B cell (primary cell): ENCODE measurements at regions not wholly inside any gene's neighbourhood (a gene's known extent, or its start where the extent isn't known, plus 50 kb on each side); places are given as distances from the start of the nearest gene placed in this dataset.

Experiments
- ATAC-seq: fragments of 200-7000 bp; cut with Tn5 transposase; one replicate; pipeline ENCODE4 v1.10.0; 2021; ENCODE audit warnings: low read depth, mild to moderate bottlenecking, moderate number of reproducible peaks, moderate library complexity
- CTCF ChIA-PET: fragments of 350-600 bp; sonication (Branson Sonifier 250); formaldehyde crosslinking; loops from one replicate; lab custom pipeline; 2021; ENCODE audit warnings: antibody characterized with exemption, inconsistent platforms; lab: Charles Lee
- POLR2A ChIA-PET: fragments of 350-600 bp; sonication (Branson Sonifier 250); formaldehyde crosslinking; loops from one replicate; lab custom pipeline; 2021; ENCODE audit warnings: antibody characterized with exemption; lab: Charles Lee
- DNase-seq: peaks from one replicate; pipeline ENCODE4 v3.0.0; 2013
- H2AFZ ChIP-seq: 2 replicates; pipeline ENCODE4 v1.6.1; 2012; ENCODE audit warnings: mild to moderate bottlenecking, low read depth, low read length; ENCODE audit not compliant: insufficient read depth, poor library complexity, severe bottlenecking
- H3K27ac ChIP-seq, 2 donors: 1 replicate in 1 of 2; 2 replicates in 1 of 2; pipeline ENCODE4 v1.5.1; 2012 to 2013; ENCODE audit warnings: low read length in 2 of 2, mild to moderate bottlenecking in 2 of 2, moderate library complexity in 1 of 2
- H3K27me3 ChIP-seq, 4 experiments: fragments of 200-600 bp in 1 of 4; sonication (generic) in 1 of 4; replicated peaks in 1 of 4; 1 replicate in 2 of 4; 2 replicates in 2 of 4; pipeline versions ENCODE4 v1.6.1 to v1.7.0; 2013 to 2016; ENCODE audit warnings: low read length in 3 of 4, mild to moderate bottlenecking in 2 of 4, mixed read lengths in 1 of 4, moderate library complexity in 1 of 4; ENCODE audit not compliant: insufficient read depth in 4 of 4, control insufficient read depth in 3 of 4; ENCODE audit errors: control extremely low read depth in 1 of 4
- H3K36me3 ChIP-seq, 2 experiments: replicated peaks in 1 of 2; 1 replicate in 1 of 2; 2 replicates in 1 of 2; pipeline versions ENCODE4 v1.6.1 to v1.7.1; 2013; ENCODE audit warnings: low read length in 1 of 2; ENCODE audit not compliant: insufficient read depth in 2 of 2, control insufficient read depth in 1 of 2; ENCODE audit errors: control extremely low read depth in 1 of 2, extremely low read depth in 1 of 2
- H3K4me1 ChIP-seq, 2 donors: fragments of 200-600 bp in 1 of 2; sonication (generic) in 1 of 2; 1 replicate in 1 of 2; 2 replicates in 1 of 2; pipeline versions ENCODE4 v1.5.1 to v1.6.1; 2013 to 2017; ENCODE audit warnings: low read length in 2 of 2; ENCODE audit not compliant: control insufficient read depth in 2 of 2, insufficient read depth in 2 of 2
- H3K4me2 ChIP-seq: replicated peaks from 2 replicates; pipeline ENCODE3; 2012; ENCODE audit warnings: mild to moderate bottlenecking, low read depth, low read length; ENCODE audit not compliant: poor library complexity, severe bottlenecking
- H3K4me3 ChIP-seq, 5 experiments: fragments of 200-600 bp in 1 of 5; sonication (generic) in 1 of 5; 1 replicate in 3 of 5; 2 replicates in 2 of 5; pipeline versions ENCODE4 v1.5.1 to v1.7.0; 2011 to 2016; ENCODE audit warnings: low read length in 4 of 5, mild to moderate bottlenecking in 4 of 5, low read depth in 2 of 5, control low read depth in 1 of 5, moderate library complexity in 1 of 5; ENCODE audit not compliant: insufficient read depth in 1 of 5; ENCODE audit errors: control extremely low read depth in 1 of 5, extremely low read depth in 1 of 5
- H3K79me2 ChIP-seq: fragments of 200-600 bp; sonication (generic); one replicate; pipeline ENCODE4 v1.6.0; 2016; ENCODE audit warnings: low read length; ENCODE audit not compliant: control insufficient read depth, insufficient read depth
- H3K9ac ChIP-seq: fragments of 200-600 bp; sonication (generic); 2 replicates; pipeline ENCODE4 v1.6.1; 2017; ENCODE audit warnings: mild to moderate bottlenecking, low read length, moderate library complexity
- H3K9me3 ChIP-seq, 3 donors: one replicate each; pipeline versions ENCODE4 v1.6.1 to v1.7.1; 2013; ENCODE audit warnings: low read length in 2 of 3; ENCODE audit not compliant: control insufficient read depth in 2 of 3, insufficient read depth in 1 of 3; ENCODE audit errors: control extremely low read depth in 1 of 3
- H4K20me1 ChIP-seq: 2 replicates; pipeline ENCODE4 v1.6.0; 2012; ENCODE audit warnings: mild to moderate bottlenecking, low read length; ENCODE audit not compliant: insufficient read depth, control insufficient read depth, poor library complexity, severe bottlenecking
- H3K27ac Mint-ChIP-seq: one replicate; pipeline ENCODE4 v1.8.0; 2021; ENCODE audit warnings: mixed read lengths
- H3K27me3 Mint-ChIP-seq: one replicate; pipeline ENCODE4 v1.8.0; 2021; ENCODE audit warnings: mixed read lengths
- H3K4me1 Mint-ChIP-seq: one replicate; pipeline ENCODE4 v1.8.0; 2021; ENCODE audit warnings: mixed read lengths
- H3K4me3 Mint-ChIP-seq: one replicate; pipeline ENCODE4 v1.8.0; 2021; ENCODE audit warnings: mixed read lengths
- H3K9me3 Mint-ChIP-seq: one replicate; pipeline ENCODE4 v1.8.0; 2022; ENCODE audit warnings: mixed read lengths; ENCODE audit not compliant: insufficient read depth
- EZH2 ChIP-seq: IDR thresholded peaks from 2 replicates; pipeline ENCODE4 v1.6.1; 2012; ENCODE audit warnings: borderline replicate concordance, low read depth, mild to moderate bottlenecking, moderate library complexity, low read length; ENCODE audit not compliant: insufficient read depth, poor library complexity, severe bottlenecking
- WGBS: methylation state at CpG from one replicate; pipeline ENCODE4 v1.1.5; 2013; ENCODE audit warnings: missing lambda C conversion rate; ENCODE audit not compliant: insufficient coverage; 5-methylcytosine and 5-hydroxymethylcytosine counted together
- intact Hi-C: fragments of 100-400 bp; cut with micrococcal nuclease; formaldehyde crosslinking; loops from one replicate; pipeline ENCODE4 v1.10.0; 2022
- TF ChIP-seq, protein P1 (sequence below): fragments of 200-600 bp; IDR thresholded peaks from one replicate; pipeline ENCODE4 v1.8.0; 2022; ENCODE audit warnings: antibody characterized with exemption, mild to moderate bottlenecking

DNA sequence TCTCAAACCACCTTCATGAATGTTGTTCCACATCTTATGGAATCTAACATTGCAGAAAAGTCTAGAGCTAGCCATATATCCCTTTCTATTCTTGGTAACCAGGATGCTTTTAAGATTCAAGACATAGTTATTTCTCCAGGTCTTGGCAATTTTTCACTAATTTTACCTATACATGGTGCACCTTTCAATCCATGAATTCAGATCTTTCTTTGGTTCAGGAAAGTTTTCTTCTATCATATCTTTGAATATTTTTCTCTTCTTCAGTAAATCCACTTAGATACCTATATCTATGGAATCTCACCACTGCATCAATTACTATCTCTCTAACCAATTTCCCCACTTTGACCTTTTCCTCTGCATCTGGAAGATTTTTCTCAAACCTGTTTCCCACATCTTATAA, 77.4 kb downstream of the PRLHR start:
- intact Hi-C loops: no loop called here
- Mint-ChIP-seq H3K9me3 (peaks cover 5% of the 10 kb centered on the region), H3K27ac (no peak overlapping the region), H3K4me3 (no peak overlapping the region), H3K4me1 (no peaks in the 10 kb centered on the region), H3K27me3 (peaks cover 16% of the 10 kb centered on the region)
- Histone ChIP-seq H3K79me2 (no peaks in the 10 kb centered on the region), H2AFZ (no peak overlapping the region), H3K9ac (no peak overlapping the region), H3K27me3 (peaks cover 0 to 5% (median 0%) of the 10 kb centered on the region in 4 experiments), H3K4me2 (no peak overlapping the region), H3K9me3 (peaks cover 1 to 3% (median 3%) of the 10 kb centered on the region in 3 donors), H3K36me3 (no peaks in the 10 kb centered on the region), H3K4me1 (no peaks in the 10 kb centered on the region), H3K27ac (no peak overlapping the region), H3K4me3 (no peak overlapping the region), H4K20me1 (no peaks in the 10 kb centered on the region)
- ChIA-PET POLR2A (no interaction called here), CTCF (no interaction called here)
- no peak for ATAC-seq
- DNase-seq: no peak
- TF ChIP-seq, protein P1, sequence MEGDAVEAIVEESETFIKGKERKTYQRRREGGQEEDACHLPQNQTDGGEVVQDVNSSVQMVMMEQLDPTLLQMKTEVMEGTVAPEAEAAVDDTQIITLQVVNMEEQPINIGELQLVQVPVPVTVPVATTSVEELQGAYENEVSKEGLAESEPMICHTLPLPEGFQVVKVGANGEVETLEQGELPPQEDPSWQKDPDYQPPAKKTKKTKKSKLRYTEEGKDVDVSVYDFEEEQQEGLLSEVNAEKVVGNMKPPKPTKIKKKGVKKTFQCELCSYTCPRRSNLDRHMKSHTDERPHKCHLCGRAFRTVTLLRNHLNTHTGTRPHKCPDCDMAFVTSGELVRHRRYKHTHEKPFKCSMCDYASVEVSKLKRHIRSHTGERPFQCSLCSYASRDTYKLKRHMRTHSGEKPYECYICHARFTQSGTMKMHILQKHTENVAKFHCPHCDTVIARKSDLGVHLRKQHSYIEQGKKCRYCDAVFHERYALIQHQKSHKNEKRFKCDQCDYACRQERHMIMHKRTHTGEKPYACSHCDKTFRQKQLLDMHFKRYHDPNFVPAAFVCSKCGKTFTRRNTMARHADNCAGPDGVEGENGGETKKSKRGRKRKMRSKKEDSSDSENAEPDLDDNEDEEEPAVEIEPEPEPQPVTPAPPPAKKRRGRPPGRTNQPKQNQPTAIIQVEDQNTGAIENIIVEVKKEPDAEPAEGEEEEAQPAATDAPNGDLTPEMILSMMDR: no peak
- TF ChIP-seq EZH2: no peak

DNA sequence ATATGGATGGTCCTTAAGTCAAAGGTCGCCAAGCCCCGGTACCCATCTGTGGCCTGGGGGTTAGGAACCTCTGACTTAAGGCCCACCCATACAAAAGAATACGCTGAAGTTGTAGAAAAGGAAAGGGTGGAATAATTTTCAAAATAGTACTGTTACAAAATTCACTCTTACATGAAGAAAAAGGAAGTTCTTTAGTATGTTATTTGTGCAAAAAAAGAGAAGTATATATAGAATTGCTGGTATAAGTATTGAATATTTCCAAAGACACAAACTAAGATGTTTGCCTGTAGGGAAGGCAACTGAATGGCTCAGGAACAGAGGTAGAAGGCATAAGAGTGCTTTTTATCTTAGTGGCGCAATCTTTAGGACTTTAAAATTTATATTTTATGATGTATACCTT, 78.7 kb downstream of the PRLHR start:
- Histone ChIP-seq H3K36me3 (no peaks in the 10 kb centered on the region), H3K27ac (no peak overlapping the region), H3K9me3 (peaks cover 1 to 3% (median 3%) of the 10 kb centered on the region in 3 donors), H3K4me3 (no peak overlapping the region), H4K20me1 (no peaks in the 10 kb centered on the region), H2AFZ (no peak overlapping the region), H3K4me1 (no peaks in the 10 kb centered on the region), H3K27me3 (peaks cover 0 to 5% (median 0%) of the 10 kb centered on the region in 4 experiments), H3K4me2 (no peak overlapping the region), H3K79me2 (no peaks in the 10 kb centered on the region), H3K9ac (no peak overlapping the region)
- intact Hi-C loops: no loop called here
- no peak for TF ChIP-seq EZH2
- TF ChIP-seq, protein P1: no peak
- CTCF ChIA-PET: no interaction called here
- no CpG with 5 or more reads among the region's 4 CpGs for whole genome bisulfite sequencing
- ATAC-seq: no peak
- H3K27ac Mint-ChIP-seq: no peak overlapping the region
- POLR2A ChIA-PET: no interaction called here
- H3K4me3 Mint-ChIP-seq: no peak overlapping the region
- H3K9me3 Mint-ChIP-seq: peaks cover 5% of the 10 kb centered on the region
- H3K27me3 Mint-ChIP-seq: peaks cover 16% of the 10 kb centered on the region
- DNase-seq: no peak
- H3K4me1 Mint-ChIP-seq: no peaks in the 10 kb centered on the region
